ENCODE measurements at regions not wholly inside any gene's neighbourhood (a gene's known extent, or its start where the extent isn't known, plus 50 kb on each side); places are given as distances from the start of the nearest gene placed in this dataset.

- TF ChIP-seq POLR2A (IDR thresholded peaks at IDR 0.05; ENCODE audit: low read depth, low read length) (no peak), POLR2AphosphoS5 (IDR thresholded peaks at IDR 0.05; ENCODE audit: low read depth, low read length) (no peak), TAF1 (IDR thresholded peaks at IDR 0.05; ENCODE audit: low read depth, low read length) (no peak), SPI1 (IDR thresholded peaks at IDR 0.05; ENCODE audit: low read depth, low read length) (no peak), POU2F2 (IDR thresholded peaks at IDR 0.05; ENCODE audit: low read depth, low read length) (no peak)
Observed at GRCh38 chr4:155582971-155583437, 83.6 kb upstream of the GUCY1A1 start.
